Duodenal mucosa (tissue), 2 donors: ENCODE measurements at regions not wholly inside any gene's neighbourhood (a gene's known extent, or its start where the extent isn't known, plus 50 kb on each side); places are given as distances from the start of the nearest gene placed in this dataset.

Experiments used
- H3K27ac ChIP-seq: one replicate; pipeline ENCODE4 v1.7.0; 2013; ENCODE audit warnings: low read depth, low read length
- H3K27me3 ChIP-seq, 2 donors: one replicate each; pipeline ENCODE4 v1.7.0; 2013; ENCODE audit warnings: low read length in 2 of 2, control low read depth in 1 of 2; ENCODE audit not compliant: insufficient read depth in 2 of 2, control insufficient read depth in 1 of 2
- H3K36me3 ChIP-seq, 2 donors: one replicate each; pipeline ENCODE4 v1.7.0; 2013; ENCODE audit warnings: low read length in 2 of 2, control low read depth in 1 of 2; ENCODE audit not compliant: insufficient read depth in 2 of 2, control insufficient read depth in 1 of 2
- H3K4me1 ChIP-seq, 2 donors: one replicate each; pipeline ENCODE4 v1.7.0; 2013; ENCODE audit warnings: low read length in 2 of 2, control low read depth in 1 of 2; ENCODE audit not compliant: insufficient read depth in 2 of 2, control insufficient read depth in 1 of 2
- H3K4me3 ChIP-seq, 2 donors: one replicate each; pipeline ENCODE4 v1.7.0; 2013; ENCODE audit warnings: low read length in 2 of 2, low read depth in 1 of 2
- H3K9ac ChIP-seq, 2 donors: one replicate each; pipeline ENCODE4 v1.7.0; 2013; ENCODE audit warnings: low read length in 2 of 2, low read depth in 1 of 2
- H3K9me3 ChIP-seq, 2 donors: one replicate each; pipeline ENCODE4 v1.7.0; 2013; ENCODE audit warnings: low read length in 2 of 2, control low read depth in 1 of 2; ENCODE audit not compliant: control insufficient read depth in 1 of 2

DNA sequence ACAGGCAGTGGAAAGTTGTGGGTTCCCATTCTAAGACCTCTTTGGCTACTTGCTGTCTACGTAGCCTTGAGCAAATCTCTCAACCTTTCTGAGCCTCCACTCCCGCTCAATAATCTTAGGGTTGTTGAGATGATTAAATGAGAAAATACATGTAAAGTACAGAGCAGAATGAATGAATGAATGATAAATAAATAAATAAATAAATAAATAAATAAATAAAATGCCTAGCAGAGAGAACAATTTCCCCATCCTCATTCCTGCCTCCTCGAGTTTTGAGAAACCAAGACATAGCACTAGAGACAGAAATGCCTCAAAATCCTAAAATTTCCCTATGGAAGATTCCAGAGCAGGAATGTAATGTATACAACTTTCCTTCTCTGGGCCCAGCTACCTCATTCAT, 128.3 kb upstream of the RAD23B start:
- Histone ChIP-seq H3K9me3 (no peaks in the 10 kb centered on the region), H3K27ac (no peak overlapping the region), H3K4me3 (no peak overlapping the region), H3K4me1 (no peaks in the 10 kb centered on the region), H3K27me3 (peaks cover 0 to 6% of the 10 kb centered on the region in 2 donors), H3K36me3 (no peaks in the 10 kb centered on the region), H3K9ac (no peak overlapping the region)

DNA sequence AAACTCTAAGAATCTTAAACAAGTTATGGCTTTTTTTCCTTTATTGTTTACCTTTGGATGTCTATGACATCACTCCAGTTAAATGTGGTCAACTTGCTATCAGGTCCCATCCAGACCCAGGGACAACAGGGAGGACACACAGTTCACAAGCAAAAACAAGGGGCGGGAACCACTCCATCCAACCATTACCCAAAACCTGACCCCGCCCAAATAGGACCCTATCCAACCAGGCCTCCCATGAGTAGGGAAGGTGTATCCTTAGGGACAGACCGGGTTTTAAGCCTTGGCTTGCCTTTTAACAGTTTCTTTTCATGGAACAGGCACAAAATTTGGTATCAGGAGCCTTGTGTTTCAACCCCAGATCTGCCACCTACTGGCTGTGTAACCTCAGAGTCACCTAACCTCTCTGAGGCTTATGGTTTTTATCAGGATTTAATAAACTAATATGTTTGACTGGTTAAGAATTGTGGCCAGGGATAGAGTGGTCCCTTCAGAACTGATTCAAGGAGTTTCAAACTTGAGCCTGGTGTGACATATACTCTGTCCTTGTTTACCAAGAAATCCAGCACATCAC, 127.7 kb upstream of the RAD23B start:
- Histone ChIP-seq H3K4me1 (no peaks in the 10 kb centered on the region), H3K27ac (no peak overlapping the region), H3K36me3 (no peaks in the 10 kb centered on the region), H3K27me3 (peaks cover 0 to 6% of the 10 kb centered on the region in 2 donors), H3K9me3 (no peaks in the 10 kb centered on the region), H3K4me3 (no peak overlapping the region), H3K9ac (no peak overlapping the region)

DNA sequence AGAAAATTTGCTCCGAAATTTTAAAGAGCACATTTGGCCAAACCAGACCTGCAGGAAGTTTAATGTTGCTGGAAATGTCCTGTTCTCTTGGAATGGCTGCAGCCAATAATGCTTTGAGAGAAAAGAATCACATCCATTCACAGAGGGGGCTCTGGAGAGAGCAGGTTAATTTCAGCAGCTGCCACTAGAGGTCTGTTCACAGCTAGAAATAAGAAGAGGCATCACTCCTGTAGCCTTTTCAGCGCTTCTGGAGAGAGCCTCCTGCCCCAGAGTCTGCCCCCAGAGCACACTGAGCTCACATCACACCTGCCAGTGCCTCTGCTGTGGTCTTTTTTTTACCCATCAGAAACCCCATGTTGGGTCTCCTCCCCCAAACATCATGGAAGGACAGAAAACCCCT, 124.8 kb upstream of the RAD23B start:
- no peaks in the 10 kb centered on the region for H3K9me3 ChIP-seq
- H3K9ac ChIP-seq: no peak overlapping the region
- H3K27me3 ChIP-seq: peaks cover 0 to 2% of the 10 kb centered on the region in 2 donors
- H3K27ac ChIP-seq: no peak overlapping the region
- no peaks in the 10 kb centered on the region for H3K36me3 ChIP-seq
- no peaks in the 10 kb centered on the region for H3K4me1 ChIP-seq
- no peak overlapping the region for H3K4me3 ChIP-seq

DNA sequence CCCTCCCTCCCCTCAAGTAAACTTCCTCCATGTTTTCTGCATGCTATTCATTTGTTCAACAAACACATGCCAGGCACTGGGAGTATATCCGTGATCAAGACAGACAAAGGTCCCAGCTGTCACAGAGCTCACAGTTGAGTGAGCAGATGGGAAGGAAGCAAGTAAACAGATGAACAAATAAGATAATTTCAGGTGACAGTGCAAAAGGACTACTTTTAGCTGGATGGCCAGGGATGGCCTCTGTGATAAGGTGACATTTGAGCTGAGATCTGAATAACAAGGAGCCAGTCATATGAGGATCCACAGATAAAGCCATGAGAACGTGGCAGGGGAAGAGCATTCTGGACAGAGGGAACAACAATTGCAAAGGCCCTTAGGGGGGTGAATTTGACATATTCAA, 121.7 kb upstream of the RAD23B start:
- Histone ChIP-seq H3K9ac (no peak overlapping the region), H3K36me3 (no peaks in the 10 kb centered on the region), H3K9me3 (no peaks in the 10 kb centered on the region)

DNA sequence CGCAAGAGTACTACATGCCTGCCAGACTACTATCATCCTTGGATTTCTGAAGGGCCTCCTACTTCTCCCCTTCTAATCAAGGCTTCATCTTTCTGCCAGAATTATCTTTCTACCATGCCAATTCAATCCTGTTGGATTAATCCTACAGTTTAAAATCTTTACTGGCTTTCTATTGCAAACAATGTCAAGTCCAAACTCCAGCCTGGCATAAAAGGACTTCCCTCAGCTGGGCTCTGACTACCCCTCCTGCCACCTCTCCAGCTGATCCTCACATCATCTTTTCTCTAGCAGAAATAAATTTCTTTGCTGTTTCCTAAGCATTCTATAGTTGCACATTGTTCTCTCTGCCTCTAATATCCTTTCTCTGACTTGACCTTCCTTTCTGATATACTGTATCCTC, 119.7 kb upstream of the RAD23B start:
- no peak overlapping the region for H3K27ac ChIP-seq
- no peaks in the 10 kb centered on the region for H3K27me3 ChIP-seq
- no peak overlapping the region for H3K9ac ChIP-seq
- no peaks in the 10 kb centered on the region for H3K36me3 ChIP-seq
- H3K4me1 ChIP-seq: no peaks in the 10 kb centered on the region
- no peaks in the 10 kb centered on the region for H3K9me3 ChIP-seq
- H3K4me3 ChIP-seq: no peak overlapping the region

More for the DNA sequence above, 121.7 kb upstream of the RAD23B start:
- no peaks in the 10 kb centered on the region for H3K27me3 ChIP-seq
- no peak overlapping the region for H3K4me3 ChIP-seq
- no peaks in the 10 kb centered on the region for H3K4me1 ChIP-seq
- H3K27ac ChIP-seq: no peak overlapping the region

DNA sequence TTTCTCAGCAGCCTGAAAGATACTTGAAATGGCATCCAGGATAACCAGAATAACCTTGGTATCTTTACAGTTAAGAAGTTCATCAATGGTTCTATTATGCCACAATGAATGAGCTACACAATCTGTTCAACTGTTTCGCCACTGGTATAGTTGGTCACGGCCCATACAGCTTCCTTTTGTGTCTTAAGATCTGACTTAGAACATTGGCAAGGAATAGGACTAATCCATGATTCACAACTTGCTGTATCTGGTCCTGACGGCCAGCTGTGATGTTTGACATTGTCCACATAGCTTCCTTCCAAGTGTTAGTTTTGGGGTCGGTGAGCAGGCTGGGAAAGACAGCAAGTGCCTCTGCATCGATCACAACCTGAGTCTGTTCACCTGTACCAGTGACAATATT, 113.3 kb upstream of the RAD23B start:
- Histone ChIP-seq H3K4me1 (peaks cover 5 to 7% of the 10 kb centered on the region in 2 donors), H3K4me3 (no peak overlapping the region), H3K36me3 (no peaks in the 10 kb centered on the region), H3K27me3 (no peaks in the 10 kb centered on the region), H3K9me3 (no peaks in the 10 kb centered on the region), H3K27ac (no peak overlapping the region), H3K9ac (no peak overlapping the region)

DNA sequence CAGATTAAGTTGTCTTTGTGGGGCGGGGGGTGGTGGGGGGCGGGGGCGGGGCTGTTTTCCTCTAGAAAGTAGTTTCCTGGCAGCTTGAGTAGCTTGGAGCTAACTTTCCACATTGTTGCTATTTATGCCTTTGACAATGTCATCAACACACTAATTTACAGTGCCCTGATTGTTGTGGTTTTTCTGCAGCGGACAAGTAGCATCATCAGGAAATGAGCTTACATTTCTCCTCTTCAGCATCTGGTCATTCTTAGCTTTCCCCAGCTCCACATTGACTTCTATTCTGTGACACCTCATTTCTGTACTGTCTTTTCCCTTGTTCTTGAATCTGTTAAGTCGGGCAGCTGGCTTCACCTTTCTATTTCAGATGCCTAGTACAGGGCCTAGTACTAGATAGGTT, 112.3 kb upstream of the RAD23B start:
- Histone ChIP-seq H3K4me3 (no peak overlapping the region), H3K27me3 (no peaks in the 10 kb centered on the region), H3K9me3 (no peaks in the 10 kb centered on the region), H3K36me3 (no peaks in the 10 kb centered on the region), H3K4me1 (peaks cover 9 to 18% of the 10 kb centered on the region in 2 donors), H3K9ac (no peak overlapping the region), H3K27ac (no peak overlapping the region)

DNA sequence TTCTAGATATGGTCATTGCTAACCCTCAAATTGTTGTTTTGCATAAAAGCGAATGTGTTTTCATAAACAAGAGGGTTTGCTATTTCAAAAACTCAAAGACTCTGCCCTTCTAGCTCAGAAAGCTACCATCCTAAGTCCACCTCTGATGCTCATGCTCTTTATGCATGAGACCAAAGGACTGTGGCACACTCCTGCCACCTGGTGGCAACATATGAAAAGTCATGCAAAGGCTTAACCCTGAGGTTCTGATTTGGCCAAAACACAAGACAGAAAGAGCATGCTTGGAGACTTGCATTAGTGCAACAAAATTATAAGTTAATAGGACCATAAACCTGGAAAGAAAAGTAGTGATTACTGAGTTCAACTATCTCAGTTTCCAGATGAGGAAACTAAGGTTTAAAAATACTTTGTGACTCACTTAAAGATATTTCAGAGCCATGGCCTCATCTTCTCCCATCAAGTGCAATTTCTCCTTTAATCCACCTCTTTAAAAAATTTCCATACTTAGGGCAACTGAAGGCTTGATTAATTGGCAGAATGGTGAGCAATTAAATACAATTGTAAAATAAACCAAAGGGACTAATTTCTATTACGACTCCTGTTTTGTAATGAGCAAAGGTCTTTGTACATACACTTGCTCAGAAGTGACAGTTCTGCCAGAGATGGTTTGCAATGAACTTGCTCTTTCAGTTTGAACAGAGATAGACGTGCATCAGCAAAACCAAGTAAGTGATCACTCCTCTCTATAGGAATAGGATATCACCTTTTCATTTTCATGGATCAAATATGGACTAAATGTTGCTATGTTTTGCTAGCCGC, 110.7 kb upstream of the RAD23B start:
- Histone ChIP-seq H3K9me3 (no peaks in the 10 kb centered on the region), H3K4me3 (no peak overlapping the region), H3K27me3 (no peaks in the 10 kb centered on the region), H3K36me3 (no peaks in the 10 kb centered on the region), H3K4me1 (peaks cover 15 to 25% of the 10 kb centered on the region in 2 donors), H3K27ac (no peak overlapping the region), H3K9ac (no peak overlapping the region)

DNA sequence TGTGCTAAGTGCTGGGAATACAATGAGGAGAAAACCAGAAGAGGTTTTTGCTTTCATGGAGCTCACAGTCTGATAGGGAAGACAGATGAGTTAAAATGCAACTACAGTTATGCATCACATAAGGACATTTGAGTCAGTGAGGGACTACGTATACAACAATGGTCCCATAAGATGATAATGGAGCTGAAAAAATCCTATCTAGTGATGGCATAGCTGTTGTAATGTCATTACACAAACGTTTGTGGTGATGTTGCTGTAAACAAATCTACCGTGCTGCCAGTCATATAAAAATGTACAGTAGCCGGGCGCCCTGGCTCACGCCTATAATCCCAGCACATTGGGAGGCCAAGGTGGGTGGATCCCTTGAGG, 110.1 kb upstream of the RAD23B start:
- H3K4me3 ChIP-seq: no peak overlapping the region
- H3K27me3 ChIP-seq: no peaks in the 10 kb centered on the region
- H3K9ac ChIP-seq: no peak overlapping the region
- no peaks in the 10 kb centered on the region for H3K9me3 ChIP-seq
- H3K27ac ChIP-seq: no peak overlapping the region
- peaks cover 19 to 27% of the 10 kb centered on the region in 2 donors for H3K4me1 ChIP-seq
- H3K36me3 ChIP-seq: no peaks in the 10 kb centered on the region

DNA sequence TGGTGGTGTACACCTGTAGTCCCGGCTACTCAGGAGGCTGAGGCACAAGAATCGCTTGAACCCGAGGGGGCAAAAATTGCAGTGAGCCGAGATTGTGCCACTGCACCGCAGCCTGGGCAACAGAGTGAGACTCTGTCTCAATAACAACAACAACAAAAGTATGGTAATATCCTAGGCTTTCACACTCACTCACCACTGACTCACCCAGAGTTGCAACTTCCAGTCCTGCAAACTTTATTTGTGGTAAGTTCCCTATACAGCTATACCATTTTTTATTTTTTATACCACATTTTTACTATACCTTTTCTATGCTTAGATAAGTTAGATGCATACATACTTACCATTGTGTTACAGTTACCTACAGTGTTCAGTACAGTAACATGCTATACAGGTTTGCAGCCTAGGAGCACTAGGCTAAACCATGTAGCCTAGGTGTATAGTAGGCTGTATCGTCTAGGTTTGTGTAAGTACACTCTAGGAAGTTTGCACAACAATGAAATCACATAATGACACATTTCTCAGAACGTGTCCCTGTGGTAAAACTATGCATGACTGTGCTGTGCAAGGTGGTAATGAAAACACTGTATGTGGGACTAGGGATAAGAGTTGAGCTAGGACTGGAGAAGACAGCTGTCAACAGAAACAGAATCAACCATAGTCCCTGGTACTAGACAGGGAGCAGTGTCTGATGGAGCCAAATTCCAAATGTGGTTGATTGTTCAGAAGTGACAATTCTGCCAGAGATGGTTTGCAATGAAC, 109.5 kb upstream of the RAD23B start:
- Histone ChIP-seq H3K36me3 (no peaks in the 10 kb centered on the region), H3K27ac (no peak overlapping the region), H3K4me1 (peaks cover 19 to 27% of the 10 kb centered on the region in 2 donors), H3K9me3 (no peaks in the 10 kb centered on the region), H3K4me3 (no peak overlapping the region), H3K9ac (no peak overlapping the region), H3K27me3 (no peaks in the 10 kb centered on the region)
